Stomach (tissue), 8 donors: ENCODE measurements at regions not wholly inside any gene's neighbourhood (a gene's known extent, or its start where the extent isn't known, plus 50 kb on each side); places are given as distances from the start of the nearest gene placed in this dataset.

Experiments
- DNase-seq, 2 donors: peaks; one replicate each; pipeline versions ENCODE4 v3.0.0 to v3.0.0-alpha.2; 2013 to 2019
- H3K27ac ChIP-seq, 5 donors: fragments of 200-600 bp in 4 of 5; sonication (generic) in 4 of 5; one replicate each; pipeline ENCODE4 v1.5.1; 2013 to 2019; ENCODE audit warnings: mild to moderate bottlenecking in 1 of 5, moderate library complexity in 1 of 5
- H3K27me3 ChIP-seq, 3 donors: fragments of 200-600 bp; sonication (generic); one replicate each; pipeline ENCODE4 v1.5.1; 2017 to 2019; ENCODE audit warnings: mixed run types in 1 of 3
- H3K36me3 ChIP-seq, 4 donors: fragments of 200-600 bp; sonication (generic); 1 replicate in 3 of 4; 2 replicates in 1 of 4; pipeline ENCODE4 v1.5.1; 2016 to 2019
- H3K4me1 ChIP-seq, 4 donors: fragments of 200-600 bp; sonication (generic); one replicate each; pipeline ENCODE4 v1.5.1; 2016 to 2019
- H3K4me3 ChIP-seq, 4 donors: fragments of 200-600 bp; sonication (generic) in 3 of 4; one replicate each; pipeline ENCODE4 v1.5.1; 2016 to 2019; ENCODE audit warnings: mild to moderate bottlenecking in 1 of 4
- H3K9me3 ChIP-seq, 4 donors: fragments of 200-600 bp; sonication (generic); one replicate each; pipeline ENCODE4 v1.5.1; 2016 to 2019
- CTCF ChIP-seq, 7 experiments: fragments of 450-650 bp in 4 of 7; fragments of 200-600 bp in 3 of 7; sonication (generic) in 3 of 7; IDR thresholded peaks; one replicate each; pipeline ENCODE4 v1.5.1; 2016 to 2019; ENCODE audit warnings: antibody characterized with exemption in 7 of 7, control low read depth in 2 of 7, mild to moderate bottlenecking in 1 of 7
- EP300 ChIP-seq: sonication (generic); formaldehyde crosslinking; IDR thresholded peaks from one replicate; pipeline ENCODE4 v1.6.1; 2017; ENCODE audit warnings: antibody characterized with exemption
- POLR2A ChIP-seq, 4 donors: fragments of 450-650 bp; IDR thresholded peaks; one replicate each; pipeline ENCODE4 v1.6.1; 2016; ENCODE audit warnings: antibody characterized with exemption in 4 of 4, control low read depth in 2 of 4, mild to moderate bottlenecking in 1 of 4, moderate library complexity in 1 of 4
- POLR2AphosphoS5 ChIP-seq, 3 donors: sonication (generic); formaldehyde crosslinking; IDR thresholded peaks; one replicate each; pipeline ENCODE4 v1.6.1; 2016; ENCODE audit warnings: antibody characterized with exemption in 3 of 3
- WGBS, 5 donors: extraction: QIAGEN DNeasy Blood & Tissue Kit in 3 of 5; methylation state at CpG; one replicate each; pipeline versions ENCODE4 v1.1.5 to v1.1.7; 2013 to 2018; 5-methylcytosine and 5-hydroxymethylcytosine counted together
- intact Hi-C: fragments of 100-400 bp; cut with DNase I; formaldehyde crosslinking; loops from one replicate; pipeline ENCODE4 v1.15.1; 2023; ENCODE audit warnings: low total_unique reads
- donor health status: healthy with polysubstance abuse.
- donor health status: Bipolar disorder and iron deficiency.
- donor health status: healthy.

DNA sequence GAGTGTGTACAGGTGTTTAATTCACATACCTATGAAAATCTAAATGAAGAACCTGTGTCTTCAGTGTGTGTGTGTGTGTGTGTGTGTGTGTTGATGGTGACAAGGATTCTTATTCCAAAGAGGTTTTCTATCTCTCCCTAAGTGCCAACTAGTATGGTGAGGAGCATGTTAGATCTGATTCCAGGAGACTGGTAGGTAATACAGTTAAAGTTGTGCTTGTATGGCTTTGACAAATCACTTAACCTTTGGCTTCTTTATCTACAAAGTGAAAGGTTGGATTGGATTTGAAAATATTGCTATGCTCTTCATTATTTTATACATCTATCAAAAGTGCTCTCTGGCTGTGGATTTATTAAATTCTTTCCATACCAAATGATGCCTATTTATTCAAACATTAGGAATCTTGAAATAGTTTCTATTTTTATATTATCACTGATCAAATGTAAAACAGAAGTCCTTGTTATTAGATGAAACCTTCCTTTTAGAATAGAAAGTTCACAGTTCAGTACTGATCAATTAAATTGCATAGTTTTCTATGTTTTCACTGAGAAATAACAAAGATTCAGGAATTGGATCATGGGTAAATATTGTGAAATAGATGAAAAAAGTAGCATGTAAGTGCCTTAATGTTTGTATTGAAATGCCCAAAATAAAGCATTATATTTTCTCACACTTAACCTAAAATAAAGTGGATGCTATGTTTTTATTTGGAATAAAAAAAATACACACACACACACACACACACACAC lies 84.4 kb upstream of the MLIP start:
- Histone ChIP-seq H3K9me3 (no peaks in the 10 kb centered on the region), H3K4me3 (no peak overlapping the region), H3K4me1 (no peaks in the 10 kb centered on the region), H3K27me3 (no peaks in the 10 kb centered on the region), H3K36me3 (no peaks in the 10 kb centered on the region), H3K27ac (no peak overlapping the region)
- no peak for DNase-seq
- intact Hi-C loops: no loop called here
- TF ChIP-seq POLR2AphosphoS5 (IDR thresholded peaks at IDR 0.05) (no peak), POLR2A (IDR thresholded peaks at IDR 0.05) (no peak), CTCF (IDR thresholded peaks at IDR 0.05) (no peak), EP300 (no peak)

- no peaks in the 10 kb centered on the region for H3K27me3 ChIP-seq
- no peak overlapping the region for H3K27ac ChIP-seq
- H3K36me3 ChIP-seq: no peaks in the 10 kb centered on the region
- 81 to 94% (median 85%) methylated on average over 3 of the region's 3 CpGs for WGBS, 5 donors
- no peaks in the 10 kb centered on the region for H3K9me3 ChIP-seq
- H3K4me3 ChIP-seq: no peak overlapping the region
- TF ChIP-seq CTCF (IDR thresholded peaks at IDR 0.05) (no peak), EP300 (no peak), POLR2AphosphoS5 (IDR thresholded peaks at IDR 0.05) (no peak), POLR2A (IDR thresholded peaks at IDR 0.05) (no peak)
- no peak for DNase-seq
- no peaks in the 10 kb centered on the region for H3K4me1 ChIP-seq
- intact Hi-C loops: no loop called here
Measured at GRCh38 chr6:54028170-54028569, 83.1 kb upstream of the MLIP start.

DNA sequence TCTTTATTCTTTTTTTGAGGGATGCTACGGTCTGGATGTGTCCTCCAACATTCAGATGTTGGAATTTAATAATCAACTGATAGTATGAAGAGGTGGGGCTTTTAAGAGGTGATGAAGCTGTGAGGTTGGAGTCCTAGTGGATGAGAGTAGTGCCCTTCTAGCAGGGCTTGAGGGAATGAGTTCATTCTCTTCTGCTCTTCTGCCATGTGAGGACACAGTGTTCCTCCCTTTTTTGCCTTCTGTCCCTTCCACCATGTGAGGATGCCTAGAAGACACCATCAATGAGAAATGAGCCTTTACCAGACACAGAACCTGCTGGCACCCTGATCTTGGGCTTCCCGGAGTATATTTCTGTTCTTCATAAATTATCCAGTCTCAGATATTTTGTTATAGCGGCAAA lies 82.1 kb upstream of the MLIP start:
- no peak for DNase-seq
- H3K27ac ChIP-seq: no peak overlapping the region
- H3K9me3 ChIP-seq: no peaks in the 10 kb centered on the region
- H3K36me3 ChIP-seq: no peaks in the 10 kb centered on the region
- no peak overlapping the region for H3K4me3 ChIP-seq
- 82 to 91% (median 86%) methylated on average over 3 of the region's 3 CpGs for WGBS, 5 donors
- no peaks in the 10 kb centered on the region for H3K27me3 ChIP-seq
- TF ChIP-seq POLR2AphosphoS5 (IDR thresholded peaks at IDR 0.05) (no peak), EP300 (no peak), CTCF (IDR thresholded peaks at IDR 0.05) (no peak), POLR2A (IDR thresholded peaks at IDR 0.05) (no peak)
- intact Hi-C loops: no loop called here
- H3K4me1 ChIP-seq: no peaks in the 10 kb centered on the region

DNA sequence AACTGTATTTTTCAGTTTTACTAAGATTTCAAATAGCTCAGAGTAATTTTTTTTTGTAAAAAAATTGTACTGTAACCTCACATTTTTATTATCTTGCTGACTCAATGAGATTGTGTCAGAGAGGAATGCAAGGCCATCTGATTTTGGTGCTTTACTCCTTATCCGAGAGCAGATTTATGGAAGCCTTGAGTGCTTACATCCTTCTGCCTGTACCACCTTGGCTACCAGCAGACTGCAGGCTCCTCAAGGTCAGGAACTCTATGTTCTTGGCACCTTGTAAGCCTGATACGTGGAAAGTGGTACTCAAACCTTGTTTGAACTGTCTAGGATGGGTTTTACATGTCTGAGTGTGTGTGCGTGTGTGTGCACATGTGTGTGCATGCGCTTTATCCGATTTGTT lies 80.1 kb upstream of the MLIP start:
- no peak for DNase-seq
- Histone ChIP-seq H3K36me3 (no peaks in the 10 kb centered on the region), H3K4me3 (no peak overlapping the region), H3K27ac (no peak overlapping the region), H3K27me3 (no peaks in the 10 kb centered on the region), H3K9me3 (no peaks in the 10 kb centered on the region), H3K4me1 (no peaks in the 10 kb centered on the region)
- intact Hi-C loops: no loop called here
- WGBS, 5 donors: 82 to 88% (median 86%) methylated on average over 5 of the region's 5 CpGs
- TF ChIP-seq POLR2A (IDR thresholded peaks at IDR 0.05) (no peak), POLR2AphosphoS5 (IDR thresholded peaks at IDR 0.05) (no peak), CTCF (IDR thresholded peaks at IDR 0.05) (no peak), EP300 (no peak)
